Lower leg skin (tissue), 3 donors: ENCODE measurements at regions not wholly inside any gene's neighbourhood (a gene's known extent, or its start where the extent isn't known, plus 50 kb on each side); places are given as distances from the start of the nearest gene placed in this dataset.

Experiments
- CTCF ChIP-seq, 3 donors: fragments of 450-650 bp; IDR thresholded peaks; one replicate each; pipeline ENCODE4 v1.5.1; 2016; ENCODE audit warnings: antibody characterized with exemption in 3 of 3, mild to moderate bottlenecking in 3 of 3, moderate library complexity in 2 of 3
- POLR2A ChIP-seq, 2 donors: fragments of 450-650 bp; IDR thresholded peaks; one replicate each; pipeline ENCODE4 v1.6.1; 2016 to 2017; ENCODE audit warnings: antibody characterized with exemption in 2 of 2, mild to moderate bottlenecking in 1 of 2, moderate library complexity in 1 of 2

GRCh38 chr15:66868918-66869317 lies 166.9 kb downstream of the SMAD6 start:
- no peak for TF ChIP-seq POLR2A (IDR thresholded peaks at IDR 0.05)
- TF ChIP-seq CTCF (IDR thresholded peaks at IDR 0.05): no peak
